DOHH2 (cell line): ENCODE measurements at regions not wholly inside any gene's neighbourhood (a gene's known extent, or its start where the extent isn't known, plus 50 kb on each side); places are given as distances from the start of the nearest gene placed in this dataset.

Experiments used
- CTCF ChIP-seq: fragments of 200-600 bp; sonication (generic); IDR thresholded peaks from one replicate; pipeline ENCODE4 v1.5.1; 2014; ENCODE audit warnings: antibody characterized with exemption, mild to moderate bottlenecking, low read depth, low read length; ENCODE audit not compliant: poor library complexity, severe bottlenecking
- EZH2phosphoT487 ChIP-seq: fragments of 200-600 bp; sonication (generic); IDR thresholded peaks from 2 replicates; pipeline ENCODE4 v1.6.1; 2017; ENCODE audit warnings: borderline replicate concordance, mild to moderate bottlenecking, antibody characterized with exemption, low read length, moderate library complexity, mixed read lengths

DNA sequence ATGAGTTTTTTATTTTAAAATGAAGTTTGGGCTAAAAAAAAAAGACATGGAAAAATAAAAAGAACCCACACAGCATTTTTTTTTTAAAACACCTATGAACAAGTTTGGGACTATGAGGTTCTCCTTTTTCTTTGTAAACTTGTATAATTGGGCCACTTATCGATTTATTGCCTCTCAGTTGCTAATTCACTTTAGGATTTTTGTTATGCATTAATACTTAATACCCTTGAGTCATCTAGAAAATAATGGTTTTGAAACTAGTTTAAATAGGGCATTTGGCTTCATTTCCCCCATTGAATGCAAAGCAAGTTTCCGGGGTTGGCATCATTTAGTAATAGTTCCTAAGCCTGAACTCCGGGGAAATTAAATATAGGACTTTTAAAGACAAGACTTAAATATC, 312.8 kb upstream of the RGS6 start:
- TF ChIP-seq CTCF (no peak), EZH2phosphoT487 (no peak)
